Stomach (tissue), 4 donors: ENCODE measurements at regions not wholly inside any gene's neighbourhood (a gene's known extent, or its start where the extent isn't known, plus 50 kb on each side); places are given as distances from the start of the nearest gene placed in this dataset.

Source experiments
- CTCF ChIP-seq, 7 experiments: fragments of 450-650 bp in 4 of 7; fragments of 200-600 bp in 3 of 7; sonication (generic) in 3 of 7; IDR thresholded peaks; one replicate each; pipeline ENCODE4 v1.5.1; 2016 to 2019; ENCODE audit warnings: antibody characterized with exemption in 7 of 7, control low read depth in 2 of 7, mild to moderate bottlenecking in 1 of 7
- EP300 ChIP-seq: sonication (generic); formaldehyde crosslinking; IDR thresholded peaks from one replicate; pipeline ENCODE4 v1.6.1; 2017; ENCODE audit warnings: antibody characterized with exemption
- POLR2AphosphoS5 ChIP-seq, 3 donors: sonication (generic); formaldehyde crosslinking; IDR thresholded peaks; one replicate each; pipeline ENCODE4 v1.6.1; 2016; ENCODE audit warnings: antibody characterized with exemption in 3 of 3

- TF ChIP-seq POLR2AphosphoS5 (IDR thresholded peaks at IDR 0.05), result no peak
- no peak for TF ChIP-seq CTCF (IDR thresholded peaks at IDR 0.05)
- no peak for TF ChIP-seq EP300
These were observed 161.7 kb upstream of the MYT1L start for GRCh38 chr2:2492800-2493199.
